ENCODE measurements at regions not wholly inside any gene's neighbourhood (a gene's known extent, or its start where the extent isn't known, plus 50 kb on each side); places are given as distances from the start of the nearest gene placed in this dataset.

GRCh38 chr3:31461426-31461825 is 71.3 kb upstream of the STT3B start:
- H3K4me1 ChIP-seq = no peaks in the 10 kb centered on the region
- H3K4me3 ChIP-seq = no peak overlapping the region
- H3K27ac ChIP-seq = no peak overlapping the region
- H3K9me3 ChIP-seq = no peaks in the 10 kb centered on the region
- ChIA-PET POLR2A (no interaction called here), CTCF (no interaction called here)
- no peak for TF ChIP-seq FOSB (CRISPR knock-in tag; IDR thresholded peaks at IDR 0.05)
- no peak for TF ChIP-seq ZSCAN20 (CRISPR knock-in tag; IDR thresholded peaks at IDR 0.05)
- TF ChIP-seq, protein P1, sequence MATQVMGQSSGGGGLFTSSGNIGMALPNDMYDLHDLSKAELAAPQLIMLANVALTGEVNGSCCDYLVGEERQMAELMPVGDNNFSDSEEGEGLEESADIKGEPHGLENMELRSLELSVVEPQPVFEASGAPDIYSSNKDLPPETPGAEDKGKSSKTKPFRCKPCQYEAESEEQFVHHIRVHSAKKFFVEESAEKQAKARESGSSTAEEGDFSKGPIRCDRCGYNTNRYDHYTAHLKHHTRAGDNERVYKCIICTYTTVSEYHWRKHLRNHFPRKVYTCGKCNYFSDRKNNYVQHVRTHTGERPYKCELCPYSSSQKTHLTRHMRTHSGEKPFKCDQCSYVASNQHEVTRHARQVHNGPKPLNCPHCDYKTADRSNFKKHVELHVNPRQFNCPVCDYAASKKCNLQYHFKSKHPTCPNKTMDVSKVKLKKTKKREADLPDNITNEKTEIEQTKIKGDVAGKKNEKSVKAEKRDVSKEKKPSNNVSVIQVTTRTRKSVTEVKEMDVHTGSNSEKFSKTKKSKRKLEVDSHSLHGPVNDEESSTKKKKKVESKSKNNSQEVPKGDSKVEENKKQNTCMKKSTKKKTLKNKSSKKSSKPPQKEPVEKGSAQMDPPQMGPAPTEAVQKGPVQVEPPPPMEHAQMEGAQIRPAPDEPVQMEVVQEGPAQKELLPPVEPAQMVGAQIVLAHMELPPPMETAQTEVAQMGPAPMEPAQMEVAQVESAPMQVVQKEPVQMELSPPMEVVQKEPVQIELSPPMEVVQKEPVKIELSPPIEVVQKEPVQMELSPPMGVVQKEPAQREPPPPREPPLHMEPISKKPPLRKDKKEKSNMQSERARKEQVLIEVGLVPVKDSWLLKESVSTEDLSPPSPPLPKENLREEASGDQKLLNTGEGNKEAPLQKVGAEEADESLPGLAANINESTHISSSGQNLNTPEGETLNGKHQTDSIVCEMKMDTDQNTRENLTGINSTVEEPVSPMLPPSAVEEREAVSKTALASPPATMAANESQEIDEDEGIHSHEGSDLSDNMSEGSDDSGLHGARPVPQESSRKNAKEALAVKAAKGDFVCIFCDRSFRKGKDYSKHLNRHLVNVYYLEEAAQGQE (IDR thresholded peaks at IDR 0.05) = no peak
- TF ChIP-seq KDM1A (IDR thresholded peaks at IDR 0.05; ENCODE audit: low read depth) = no peak
- no peak for TF ChIP-seq TFCP2L1 (CRISPR knock-in tag; IDR thresholded peaks at IDR 0.05)
- TF ChIP-seq POLR2A (IDR thresholded peaks at IDR 0.05; ENCODE audit: low read length) = no peak
- TF ChIP-seq HDAC2 (IDR thresholded peaks at IDR 0.05) = no peak
- no peak for TF ChIP-seq NPAS2 (CRISPR knock-in tag; IDR thresholded peaks at IDR 0.05; ENCODE audit: borderline replicate concordance)
- no peak for TF ChIP-seq HES2 (IDR thresholded peaks at IDR 0.05)
- no peak for TF ChIP-seq CTCF (IDR thresholded peaks at IDR 0.05)
- no peak for TF ChIP-seq ATOH8 (CRISPR knock-in tag; IDR thresholded peaks at IDR 0.05; ENCODE audit: low read depth)
- no peak for TF ChIP-seq USF2 (IDR thresholded peaks at IDR 0.05)
- no peak for TF ChIP-seq EP300 (IDR thresholded peaks at IDR 0.05)
- TF ChIP-seq HOXA7 (CRISPR knock-in tag; IDR thresholded peaks at IDR 0.05) = no peak
- TF ChIP-seq ZC3H11A (IDR thresholded peaks at IDR 0.05) = no peak
- no peak for TF ChIP-seq RARB (CRISPR knock-in tag; IDR thresholded peaks at IDR 0.05)
- FAIRE-seq (no peak), ATAC-seq (no peak), DNase-seq (ENCODE audit: low read depth in 1 of 2, low spot score in 1 of 2) (no peak)
- no peak overlapping the region for H3K4me2 ChIP-seq
- 52% methylated on average over 2 of the region's 2 CpGs for WGBS (ENCODE audit: missing lambda C conversion rate)

GRCh38 chr3:31462050-31462569 is 70.6 kb upstream of the STT3B start:
- WGBS (ENCODE audit: missing lambda C conversion rate) = 52% methylated on average over 4 of the region's 4 CpGs
- H3K4me3 ChIP-seq = no peak overlapping the region
- ChIA-PET CTCF (interaction anchor here (1.0 kb wide), 1 partner anchor 13 kb away, joined by 3 read pairs; no protein-coding TSS in a partner anchor), POLR2A (no interaction called here)
- FAIRE-seq = no peak
- H3K4me1 ChIP-seq = no peaks in the 10 kb centered on the region
- no peak overlapping the region for H3K27ac ChIP-seq
- TF ChIP-seq EHMT2 (IDR thresholded peaks at IDR 0.05; ENCODE audit: low read depth) (no peak), HOXB5 (CRISPR knock-in tag; IDR thresholded peaks at IDR 0.05) (no peak), CEBPB (IDR thresholded peaks at IDR 0.05) (no peak), HDAC2 (IDR thresholded peaks at IDR 0.05) (no peak), GATA3 (IDR thresholded peaks at IDR 0.05; ENCODE audit: borderline replicate concordance) (no peak), RNF2 (IDR thresholded peaks at IDR 0.05; ENCODE audit: borderline replicate concordance, low read depth) (no peak)
- TF ChIP-seq, protein P2, sequence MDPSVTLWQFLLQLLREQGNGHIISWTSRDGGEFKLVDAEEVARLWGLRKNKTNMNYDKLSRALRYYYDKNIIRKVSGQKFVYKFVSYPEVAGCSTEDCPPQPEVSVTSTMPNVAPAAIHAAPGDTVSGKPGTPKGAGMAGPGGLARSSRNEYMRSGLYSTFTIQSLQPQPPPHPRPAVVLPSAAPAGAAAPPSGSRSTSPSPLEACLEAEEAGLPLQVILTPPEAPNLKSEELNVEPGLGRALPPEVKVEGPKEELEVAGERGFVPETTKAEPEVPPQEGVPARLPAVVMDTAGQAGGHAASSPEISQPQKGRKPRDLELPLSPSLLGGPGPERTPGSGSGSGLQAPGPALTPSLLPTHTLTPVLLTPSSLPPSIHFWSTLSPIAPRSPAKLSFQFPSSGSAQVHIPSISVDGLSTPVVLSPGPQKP (IDR thresholded peaks at IDR 0.05; ENCODE audit: low read depth, low read length) = no peak
- H3K9me3 ChIP-seq = no peaks in the 10 kb centered on the region
- no peak overlapping the region for H3K4me2 ChIP-seq
- no peak for ATAC-seq
- no peak for DNase-seq (ENCODE audit: low read depth in 1 of 2, low spot score in 1 of 2)

All from A549 (cell line).